ENCODE measurements at regions not wholly inside any gene's neighbourhood (a gene's known extent, or its start where the extent isn't known, plus 50 kb on each side); places are given as distances from the start of the nearest gene placed in this dataset.

GRCh38 chr12:67751381-67751928, 102.9 kb downstream of the DYRK2 start:
- H3K79me1 ChIP-seq (ENCODE audit: low read depth, low read length) = no peaks in the 10 kb centered on the region
- CTCF ChIA-PET (ENCODE audit: partially characterized antibody) = no interaction called here
- 95% methylated on average over 6 of the region's 6 CpGs; no CpG with 5 or more reads in 1 of the 2 experiments for WGBS, 2 experiments (ENCODE audit: extremely low coverage in 1 of 2, insufficient coverage in 1 of 2, insufficient read length in 1 of 2, insufficient replicate concordance in 2 of 2, low coverage in 1 of 2, low lambda C conversion rate in 2 of 2, missing lambda C conversion rate in 1 of 2)
- no peak for TF ChIP-seq POLR2A (IDR thresholded peaks at IDR 0.05; ENCODE audit: control extremely low read depth in 1 of 2, low read depth in 2 of 2, low read length in 2 of 2)
- TF ChIP-seq ZNF274 (IDR thresholded peaks at IDR 0.05; ENCODE audit: borderline replicate concordance, extremely low read depth, low read length) = no peak
- TF ChIP-seq JUND (IDR thresholded peaks at IDR 0.05; ENCODE audit: low read length) = no peak
- TF ChIP-seq RXRA (IDR thresholded peaks at IDR 0.05; ENCODE audit: insufficient read depth, low read depth, low read length) = no peak
- TF ChIP-seq SAP30 (IDR thresholded peaks at IDR 0.05; ENCODE audit: insufficient read depth, insufficient replicate concordance, low read length) = no peak
- TF ChIP-seq NRF1 (IDR thresholded peaks at IDR 0.05; ENCODE audit: low read depth, low read length) = no peak
- no peak for TF ChIP-seq RAD21 (IDR thresholded peaks at IDR 0.05 in 1 of 2, conservative IDR thresholded peaks at IDR 0.05 in 1 of 2; ENCODE audit: low read depth in 2 of 2, low read length in 2 of 2)
- no peak for TF ChIP-seq JUN (IDR thresholded peaks at IDR 0.05; ENCODE audit: low read depth, low read length)
- TF ChIP-seq CHD1 (IDR thresholded peaks at IDR 0.05; ENCODE audit: low read depth, low read length) = no peak
- TF ChIP-seq RBBP5 (IDR thresholded peaks at IDR 0.05; ENCODE audit: borderline replicate concordance, low read depth, low read length) = no peak
- TF ChIP-seq EZH2 (IDR thresholded peaks at IDR 0.05; ENCODE audit: low read depth, low read length, severe bottlenecking) = no peak
- TF ChIP-seq RFX5 (IDR thresholded peaks at IDR 0.05; ENCODE audit: borderline replicate concordance, low read depth, low read length) = no peak
- no peak for TF ChIP-seq SUZ12 (IDR thresholded peaks at IDR 0.05; ENCODE audit: low read length)
- no peak for TF ChIP-seq TEAD4 (IDR thresholded peaks at IDR 0.05; ENCODE audit: low read depth, low read length)
- no peak for TF ChIP-seq SP1 (IDR thresholded peaks at IDR 0.05; ENCODE audit: low read depth, low read length)

More at GRCh38 chr12:67751381-67751928, 102.9 kb downstream of the DYRK2 start:
- Histone ChIP-seq H3K56ac (replicated peaks; ENCODE audit: insufficient read length, low read depth, low read length) (no peak overlapping the region), H2AFZ (ENCODE audit: low read length) (peak overlapping the region; percentile 63; the same call in 1 of the 2 replicates), H3K4ac (replicated peaks; ENCODE audit: insufficient read length, low read depth, low read length) (no peak overlapping the region), H2BK15ac (ENCODE audit: low read length) (no peak overlapping the region), H3K23me2 (ENCODE audit: low read depth, low read length) (no peaks in the 10 kb centered on the region), H3K18ac (ENCODE audit: extremely low read depth, low read length) (no peak overlapping the region), H3K36me3 (ENCODE audit: control insufficient read depth in 2 of 4, insufficient read depth in 4 of 4, low read length in 3 of 4) (no peaks in the 10 kb centered on the region), H2BK120ac (replicated peaks; ENCODE audit: low read depth, low read length) (no peak overlapping the region), H4K5ac (ENCODE audit: insufficient read length, low read depth, low read length) (no peak overlapping the region), H3K27ac (ENCODE audit: low read depth, low read length) (no peak overlapping the region), H3K14ac (ENCODE audit: insufficient read length) (no peak overlapping the region), H3K4me1 (replicated peaks in 1 of 4; ENCODE audit: control insufficient read depth in 3 of 4, insufficient read depth in 4 of 4, low read length in 3 of 4) (no peaks in the 10 kb centered on the region), H4K20me1 (replicated peaks in 1 of 2; ENCODE audit: control insufficient read depth in 1 of 2, insufficient read depth in 2 of 2, low read length in 2 of 2) (no peaks in the 10 kb centered on the region), H2BK5ac (ENCODE audit: low read depth, low read length) (no peak overlapping the region), H4K91ac (replicated peaks; ENCODE audit: insufficient read length, low read length) (no peak overlapping the region), H3K27me3 (replicated peaks in 1 of 4; ENCODE audit: control insufficient read depth in 3 of 4, extremely low read depth in 1 of 4, insufficient read depth in 3 of 4, low read length in 3 of 4) (no peaks in the 10 kb centered on the region), H3K4me3 (ENCODE audit: extremely low read depth in 1 of 4, insufficient read depth in 2 of 4, low read depth in 3 of 4, low read length in 4 of 4) (no peak overlapping the region), H3K23ac (ENCODE audit: insufficient read length) (no peak overlapping the region), H2BK20ac (ENCODE audit: low read length) (no peak overlapping the region), H2BK12ac (ENCODE audit: low read depth, low read length) (no peak overlapping the region), H3K9me3 (ENCODE audit: insufficient read depth in 2 of 2, low read depth in 1 of 2, low read length in 1 of 2) (no peaks in the 10 kb centered on the region), H2AK5ac (ENCODE audit: low read depth, low read length) (no peak overlapping the region), H3K9ac (replicated peaks in 1 of 4; ENCODE audit: extremely low read depth in 1 of 4, low read depth in 3 of 4, low read length in 3 of 4) (no peak overlapping the region), H4K8ac (ENCODE audit: extremely low read depth, insufficient read depth, low read length) (peak overlapping the region; percentile 63; the same call in 1 of the 2 replicates), H3K4me2 (ENCODE audit: insufficient read depth in 1 of 2, low read depth in 2 of 2, low read length in 2 of 2) (no peak overlapping the region), H3K79me2 (ENCODE audit: control insufficient read depth in 1 of 2, insufficient read depth in 2 of 2, low read length in 2 of 2) (no peaks in the 10 kb centered on the region)
- POLR2A ChIA-PET (ENCODE audit: partially characterized antibody) = no interaction called here
- FAIRE-seq (no peak), DNase-seq (ENCODE audit: low read depth in 1 of 2, low spot score in 2 of 2) (no peak)

Measured in H1 (cell line).